B cell (primary cell): ENCODE measurements at regions not wholly inside any gene's neighbourhood (a gene's known extent, or its start where the extent isn't known, plus 50 kb on each side); places are given as distances from the start of the nearest gene placed in this dataset.

Source experiments
- ATAC-seq: fragments of 200-7000 bp; cut with Tn5 transposase; one replicate; pipeline ENCODE4 v1.10.0; 2021; ENCODE audit warnings: low read depth, mild to moderate bottlenecking, moderate number of reproducible peaks, moderate library complexity
- CTCF ChIA-PET: fragments of 350-600 bp; sonication (Branson Sonifier 250); formaldehyde crosslinking; loops from one replicate; lab custom pipeline; 2021; ENCODE audit warnings: antibody characterized with exemption, inconsistent platforms; lab: Charles Lee
- POLR2A ChIA-PET: fragments of 350-600 bp; sonication (Branson Sonifier 250); formaldehyde crosslinking; loops from one replicate; lab custom pipeline; 2021; ENCODE audit warnings: antibody characterized with exemption; lab: Charles Lee
- DNase-seq: peaks from one replicate; pipeline ENCODE4 v3.0.0; 2013
- H2AFZ ChIP-seq: 2 replicates; pipeline ENCODE4 v1.6.1; 2012; ENCODE audit warnings: mild to moderate bottlenecking, low read depth, low read length; ENCODE audit not compliant: insufficient read depth, poor library complexity, severe bottlenecking
- H3K27ac ChIP-seq, 2 donors: 1 replicate in 1 of 2; 2 replicates in 1 of 2; pipeline ENCODE4 v1.5.1; 2012 to 2013; ENCODE audit warnings: low read length in 2 of 2, mild to moderate bottlenecking in 2 of 2, moderate library complexity in 1 of 2
- H3K27me3 ChIP-seq, 4 experiments: fragments of 200-600 bp in 1 of 4; sonication (generic) in 1 of 4; replicated peaks in 1 of 4; 1 replicate in 2 of 4; 2 replicates in 2 of 4; pipeline versions ENCODE4 v1.6.1 to v1.7.0; 2013 to 2016; ENCODE audit warnings: low read length in 3 of 4, mild to moderate bottlenecking in 2 of 4, mixed read lengths in 1 of 4, moderate library complexity in 1 of 4; ENCODE audit not compliant: insufficient read depth in 4 of 4, control insufficient read depth in 3 of 4; ENCODE audit errors: control extremely low read depth in 1 of 4
- H3K36me3 ChIP-seq, 2 experiments: replicated peaks in 1 of 2; 1 replicate in 1 of 2; 2 replicates in 1 of 2; pipeline versions ENCODE4 v1.6.1 to v1.7.1; 2013; ENCODE audit warnings: low read length in 1 of 2; ENCODE audit not compliant: insufficient read depth in 2 of 2, control insufficient read depth in 1 of 2; ENCODE audit errors: control extremely low read depth in 1 of 2, extremely low read depth in 1 of 2
- H3K4me1 ChIP-seq, 2 donors: fragments of 200-600 bp in 1 of 2; sonication (generic) in 1 of 2; 1 replicate in 1 of 2; 2 replicates in 1 of 2; pipeline versions ENCODE4 v1.5.1 to v1.6.1; 2013 to 2017; ENCODE audit warnings: low read length in 2 of 2; ENCODE audit not compliant: control insufficient read depth in 2 of 2, insufficient read depth in 2 of 2
- H3K4me2 ChIP-seq: replicated peaks from 2 replicates; pipeline ENCODE3; 2012; ENCODE audit warnings: mild to moderate bottlenecking, low read depth, low read length; ENCODE audit not compliant: poor library complexity, severe bottlenecking
- H3K4me3 ChIP-seq, 5 experiments: fragments of 200-600 bp in 1 of 5; sonication (generic) in 1 of 5; 1 replicate in 3 of 5; 2 replicates in 2 of 5; pipeline versions ENCODE4 v1.5.1 to v1.7.0; 2011 to 2016; ENCODE audit warnings: low read length in 4 of 5, mild to moderate bottlenecking in 4 of 5, low read depth in 2 of 5, control low read depth in 1 of 5, moderate library complexity in 1 of 5; ENCODE audit not compliant: insufficient read depth in 1 of 5; ENCODE audit errors: control extremely low read depth in 1 of 5, extremely low read depth in 1 of 5
- H3K79me2 ChIP-seq: fragments of 200-600 bp; sonication (generic); one replicate; pipeline ENCODE4 v1.6.0; 2016; ENCODE audit warnings: low read length; ENCODE audit not compliant: control insufficient read depth, insufficient read depth
- H3K9ac ChIP-seq: fragments of 200-600 bp; sonication (generic); 2 replicates; pipeline ENCODE4 v1.6.1; 2017; ENCODE audit warnings: mild to moderate bottlenecking, low read length, moderate library complexity
- H3K9me3 ChIP-seq, 3 donors: one replicate each; pipeline versions ENCODE4 v1.6.1 to v1.7.1; 2013; ENCODE audit warnings: low read length in 2 of 3; ENCODE audit not compliant: control insufficient read depth in 2 of 3, insufficient read depth in 1 of 3; ENCODE audit errors: control extremely low read depth in 1 of 3
- H4K20me1 ChIP-seq: 2 replicates; pipeline ENCODE4 v1.6.0; 2012; ENCODE audit warnings: mild to moderate bottlenecking, low read length; ENCODE audit not compliant: insufficient read depth, control insufficient read depth, poor library complexity, severe bottlenecking
- H3K27ac Mint-ChIP-seq: one replicate; pipeline ENCODE4 v1.8.0; 2021; ENCODE audit warnings: mixed read lengths
- H3K27me3 Mint-ChIP-seq: one replicate; pipeline ENCODE4 v1.8.0; 2021; ENCODE audit warnings: mixed read lengths
- H3K4me1 Mint-ChIP-seq: one replicate; pipeline ENCODE4 v1.8.0; 2021; ENCODE audit warnings: mixed read lengths
- H3K4me3 Mint-ChIP-seq: one replicate; pipeline ENCODE4 v1.8.0; 2021; ENCODE audit warnings: mixed read lengths
- H3K9me3 Mint-ChIP-seq: one replicate; pipeline ENCODE4 v1.8.0; 2022; ENCODE audit warnings: mixed read lengths; ENCODE audit not compliant: insufficient read depth
- CTCF ChIP-seq: fragments of 200-600 bp; IDR thresholded peaks from one replicate; pipeline ENCODE4 v1.8.0; 2022; ENCODE audit warnings: antibody characterized with exemption, mild to moderate bottlenecking
- EZH2 ChIP-seq: IDR thresholded peaks from 2 replicates; pipeline ENCODE4 v1.6.1; 2012; ENCODE audit warnings: borderline replicate concordance, low read depth, mild to moderate bottlenecking, moderate library complexity, low read length; ENCODE audit not compliant: insufficient read depth, poor library complexity, severe bottlenecking
- WGBS: methylation state at CpG from one replicate; pipeline ENCODE4 v1.1.5; 2013; ENCODE audit warnings: missing lambda C conversion rate; ENCODE audit not compliant: insufficient coverage; 5-methylcytosine and 5-hydroxymethylcytosine counted together
- intact Hi-C: fragments of 100-400 bp; cut with micrococcal nuclease; formaldehyde crosslinking; loops from one replicate; pipeline ENCODE4 v1.10.0; 2022

DNA sequence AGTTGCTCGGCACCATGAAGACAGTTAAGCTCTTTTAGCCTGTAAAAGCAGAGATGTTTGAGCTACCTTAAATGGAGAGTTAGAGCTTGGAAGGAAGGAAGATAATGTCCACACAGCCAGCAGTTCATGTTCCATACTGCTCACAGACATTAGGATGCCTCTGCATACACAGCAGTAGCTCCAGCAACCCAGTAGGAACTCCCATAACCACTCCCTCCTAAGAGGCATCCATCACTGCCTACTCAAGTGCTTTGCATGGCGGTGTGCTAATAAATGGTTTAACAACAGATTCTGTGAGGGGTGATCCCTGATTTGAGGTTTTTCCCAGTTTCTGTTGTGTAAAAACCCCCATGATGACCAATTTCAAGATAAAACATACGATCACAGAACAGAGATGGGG, 286.4 kb downstream of the HACE1 start:
- Histone ChIP-seq H3K9me3 (no peaks in the 10 kb centered on the region), H3K27ac (no peak overlapping the region), H3K4me1 (no peaks in the 10 kb centered on the region), H3K36me3 (no peaks in the 10 kb centered on the region), H3K27me3 (no peaks in the 10 kb centered on the region), H2AFZ (no peak overlapping the region), H3K79me2 (no peaks in the 10 kb centered on the region), H3K4me2 (no peak overlapping the region), H3K4me3 (no peak overlapping the region), H3K9ac (no peak overlapping the region), H4K20me1 (no peaks in the 10 kb centered on the region)
- intact Hi-C loops, result no loop called here
- no peak for DNase-seq
- ATAC-seq, result no peak
- ChIA-PET POLR2A (no interaction called here), CTCF (no interaction called here)
- Mint-ChIP-seq H3K4me1 (no peaks in the 10 kb centered on the region), H3K27me3 (no peaks in the 10 kb centered on the region), H3K9me3 (no peaks in the 10 kb centered on the region), H3K27ac (no peak overlapping the region), H3K4me3 (no peak overlapping the region)
- 50% methylated on average over 1 of the region's 3 CpGs for WGBS
- no peak for TF ChIP-seq CTCF
- no peak for TF ChIP-seq EZH2

GRCh38 chr6:104572901-104573300, 286.8 kb downstream of the HACE1 start:
- intact Hi-C loops, result no loop called here
- H4K20me1 ChIP-seq, result no peaks in the 10 kb centered on the region
- ATAC-seq, result no peak

More at GRCh38 chr6:104572901-104573300, 286.8 kb downstream of the HACE1 start:
- no peaks in the 10 kb centered on the region for H3K4me1 Mint-ChIP-seq
- Histone ChIP-seq H2AFZ (no peak overlapping the region), H3K9ac (no peak overlapping the region), H3K27ac (no peak overlapping the region), H3K27me3 (no peaks in the 10 kb centered on the region), H3K4me2 (no peak overlapping the region), H3K79me2 (no peaks in the 10 kb centered on the region), H3K4me1 (no peaks in the 10 kb centered on the region), H3K9me3 (no peaks in the 10 kb centered on the region), H3K4me3 (no peak overlapping the region), H3K36me3 (no peaks in the 10 kb centered on the region)
- no peak for TF ChIP-seq CTCF
- no peak for TF ChIP-seq EZH2
- ChIA-PET POLR2A (no interaction called here), CTCF (no interaction called here)
- H3K27ac Mint-ChIP-seq, result no peak overlapping the region
- no peak for DNase-seq
- no peaks in the 10 kb centered on the region for H3K27me3 Mint-ChIP-seq
- no peak overlapping the region for H3K4me3 Mint-ChIP-seq
- no CpG with 5 or more reads among the region's 4 CpGs for WGBS
- no peaks in the 10 kb centered on the region for H3K9me3 Mint-ChIP-seq
